Activated CD8-positive, alpha-beta T cell treated with anti-CD3 and anti-CD28 coated beads for 36 hours (primary cell): ENCODE measurements at regions not wholly inside any gene's neighbourhood (a gene's known extent, or its start where the extent isn't known, plus 50 kb on each side); places are given as distances from the start of the nearest gene placed in this dataset.

ENCODE experiments used
- ATAC-seq: fragments of 200-7000 bp; cut with Tn5 transposase; one replicate; pipeline ENCODE4 v1.10.0; 2021; ENCODE audit warnings: mild to moderate bottlenecking, moderate library complexity
- CTCF ChIA-PET: fragments of 350-600 bp; sonication (Branson Sonifier 250); formaldehyde crosslinking; loops from one replicate; lab custom pipeline; 2021; ENCODE audit warnings: antibody characterized with exemption; lab: Charles Lee
- POLR2A ChIA-PET: fragments of 350-600 bp; sonication (Branson Sonifier 250); formaldehyde crosslinking; loops from one replicate; lab custom pipeline; 2021; ENCODE audit warnings: antibody characterized with exemption; lab: Charles Lee
- DNase-seq: peaks from one replicate; pipeline ENCODE4 v3.0.0-alpha.2; 2020
- H3K27ac Mint-ChIP-seq: one replicate; pipeline ENCODE4 v1.8.0; 2021; ENCODE audit warnings: mild to moderate bottlenecking, mixed read lengths
- H3K27me3 Mint-ChIP-seq: one replicate; pipeline ENCODE4 v1.8.0; 2021; ENCODE audit warnings: mixed read lengths
- H3K36me3 Mint-ChIP-seq: one replicate; pipeline ENCODE4 v1.8.0; 2021; ENCODE audit warnings: low read depth, mixed read lengths
- H3K4me1 Mint-ChIP-seq: one replicate; pipeline ENCODE4 v1.8.0; 2021; ENCODE audit warnings: low read depth, mixed read lengths
- H3K4me3 Mint-ChIP-seq: one replicate; pipeline ENCODE4 v1.8.0; 2021; ENCODE audit warnings: mild to moderate bottlenecking, moderate library complexity, mixed read lengths
- H3K9me3 Mint-ChIP-seq: one replicate; pipeline ENCODE4 v1.8.0; 2021; ENCODE audit warnings: mixed read lengths
- CTCF ChIP-seq: fragments of 200-600 bp; IDR thresholded peaks from one replicate; pipeline ENCODE4 v1.8.0; 2022; ENCODE audit warnings: antibody characterized with exemption, mild to moderate bottlenecking
- intact Hi-C: fragments of 100-400 bp; cut with micrococcal nuclease; formaldehyde crosslinking; loops from one replicate; pipeline ENCODE4 v1.10.0; 2022

- Mint-ChIP-seq H3K9me3 (no peaks in the 10 kb centered on the region), H3K36me3 (no peaks in the 10 kb centered on the region), H3K27ac (no peak overlapping the region), H3K4me1 (peaks cover 2% of the 10 kb centered on the region), H3K4me3 (no peak overlapping the region), H3K27me3 (no peaks in the 10 kb centered on the region)
- ChIA-PET POLR2A (no interaction called here), CTCF (no interaction called here)
- DNase-seq (no peak), ATAC-seq (no peak)
- intact Hi-C loops, result no loop called here
- TF ChIP-seq CTCF, result no peak
Observed at GRCh38 chr9:79780559-79780958, 208.8 kb downstream of the TLE4 start.

GRCh38 chr9:79779901-79780300 lies 208.1 kb downstream of the TLE4 start:
- DNase-seq (no peak), ATAC-seq (no peak)

GRCh38 chr9:79778581-79778980 lies 206.8 kb downstream of the TLE4 start:
- Mint-ChIP-seq H3K9me3 (no peaks in the 10 kb centered on the region), H3K36me3 (no peaks in the 10 kb centered on the region), H3K4me1 (no peaks in the 10 kb centered on the region), H3K4me3 (no peak overlapping the region), H3K27ac (no peak overlapping the region), H3K27me3 (no peaks in the 10 kb centered on the region)
- intact Hi-C loops, result no loop called here
- ChIA-PET POLR2A (interaction anchor here (1.4 kb wide), 1 partner anchor 8 kb away, joined by 3 read pairs; no protein-coding TSS in a partner anchor), CTCF (no interaction called here)
- DNase-seq, result no peak
- ATAC-seq, result no peak
- TF ChIP-seq CTCF, result no peak

More at GRCh38 chr9:79779901-79780300, 208.1 kb downstream of the TLE4 start:
- H3K9me3 Mint-ChIP-seq, result no peaks in the 10 kb centered on the region
- intact Hi-C loops, result no loop called here
- CTCF ChIA-PET, result no interaction called here
- H3K27me3 Mint-ChIP-seq, result no peaks in the 10 kb centered on the region
- TF ChIP-seq CTCF, result no peak
- H3K27ac Mint-ChIP-seq, result no peak overlapping the region
- POLR2A ChIA-PET, result no interaction called here
- H3K36me3 Mint-ChIP-seq, result no peaks in the 10 kb centered on the region
- H3K4me1 Mint-ChIP-seq, result no peaks in the 10 kb centered on the region
- no peak overlapping the region for H3K4me3 Mint-ChIP-seq

GRCh38 chr9:79776581-79776980 lies 204.8 kb downstream of the TLE4 start:
- POLR2A ChIA-PET, result no interaction called here
- ATAC-seq (no peak), DNase-seq (no peak)
- CTCF ChIA-PET, result interaction anchor here (1.3 kb wide), 1 partner anchor 12 kb away, joined by 4 read pairs; no protein-coding TSS in a partner anchor
- no peak for TF ChIP-seq CTCF
- Mint-ChIP-seq H3K27me3 (no peaks in the 10 kb centered on the region), H3K4me3 (no peak overlapping the region), H3K27ac (no peak overlapping the region), H3K9me3 (no peaks in the 10 kb centered on the region), H3K4me1 (no peaks in the 10 kb centered on the region), H3K36me3 (no peaks in the 10 kb centered on the region)
- intact Hi-C loops, result no loop called here
